ENCODE measurements at regions not wholly inside any gene's neighbourhood (a gene's known extent, or its start where the extent isn't known, plus 50 kb on each side); places are given as distances from the start of the nearest gene placed in this dataset.

DNA sequence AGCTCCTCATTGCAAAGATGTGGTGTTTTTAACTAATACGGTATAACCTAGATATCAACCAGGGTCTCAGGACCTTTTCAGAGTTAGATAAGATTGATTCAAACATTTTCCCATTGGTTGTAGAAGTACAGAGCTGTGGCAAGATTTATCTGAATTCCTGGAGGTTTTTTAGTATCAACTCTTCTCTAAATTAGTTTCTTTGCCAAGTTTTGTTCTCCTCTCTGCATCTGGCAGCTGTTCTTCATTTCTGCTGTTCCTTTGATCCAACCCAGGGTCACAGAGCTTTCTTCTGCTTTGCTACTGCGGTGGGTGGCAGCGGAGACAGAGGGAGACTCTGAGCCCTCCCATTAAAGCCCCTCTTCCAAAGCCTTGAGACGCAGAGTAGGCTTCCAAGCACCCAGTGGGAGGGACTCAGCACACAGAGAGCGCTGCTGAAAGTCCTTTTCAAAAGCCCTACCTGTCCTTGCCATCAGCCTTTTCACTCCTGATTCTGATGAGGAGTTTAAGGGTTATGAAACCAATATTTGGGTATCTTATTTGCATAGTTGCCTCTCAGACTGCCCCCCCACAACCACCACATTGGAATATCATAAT, 146.3 kb upstream of the EEPD1 start:
- peak; percentile 53 for DNase-seq (ENCODE audit: low spot score)

GRCh38 chr7:36010656-36011587, 142.1 kb upstream of the EEPD1 start:
- DNase-seq (ENCODE audit: low spot score) = no peak

DNA sequence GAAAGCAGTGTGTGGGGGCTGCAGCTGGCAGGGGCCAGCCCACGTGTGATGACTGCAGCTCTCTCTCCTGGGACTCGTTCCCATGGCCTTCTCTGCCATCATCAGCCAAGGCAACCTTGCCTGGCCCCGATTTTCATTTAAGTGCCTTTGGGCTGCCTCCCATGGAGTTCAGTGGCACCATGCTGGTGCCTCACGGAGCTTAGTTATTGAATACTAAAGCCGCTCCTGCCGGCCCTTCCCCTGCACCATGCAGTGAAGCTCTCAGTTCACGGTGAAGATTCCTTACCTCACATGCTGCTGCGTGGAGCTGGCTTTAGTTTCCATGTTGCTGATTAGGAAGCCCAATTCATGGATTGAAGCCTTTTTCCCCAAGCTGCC, 141.5 kb upstream of the EEPD1 start:
- DNase-seq (ENCODE audit: low spot score) = no peak

- no peak for DNase-seq (ENCODE audit: low spot score)
These were observed 139.6 kb upstream of the EEPD1 start for GRCh38 chr7:36013246-36014014.

- DNase-seq (ENCODE audit: low spot score) = no peak
These were observed 138.1 kb upstream of the EEPD1 start for GRCh38 chr7:36014961-36015360.

- DNase-seq (ENCODE audit: low spot score) = no peak
These were observed 137.3 kb upstream of the EEPD1 start for GRCh38 chr7:36015733-36016132.

DNA sequence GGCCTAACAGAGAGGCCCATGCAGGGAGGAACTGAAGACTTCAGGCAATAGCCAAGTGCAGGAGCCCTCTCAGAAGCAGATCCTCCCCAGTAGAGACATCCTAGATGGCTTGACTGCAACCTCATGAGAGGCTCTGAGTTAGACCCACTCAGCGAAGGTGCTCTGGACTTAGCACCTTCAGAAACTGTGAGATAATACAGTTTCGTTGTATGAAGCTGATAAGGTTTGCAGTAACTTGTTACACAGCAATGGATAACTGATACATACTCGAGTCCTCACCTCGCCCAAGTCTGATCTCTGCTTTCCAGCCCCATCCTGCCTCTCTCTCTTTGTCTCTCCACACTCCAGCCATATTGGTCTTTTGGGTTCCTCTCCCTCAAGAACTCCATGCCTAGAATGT, 136.4 kb upstream of the EEPD1 start:
- DNase-seq (ENCODE audit: low spot score) = no peak

GRCh38 chr7:36017111-36017510, 135.9 kb upstream of the EEPD1 start:
- no peak for DNase-seq (ENCODE audit: low spot score)

DNA sequence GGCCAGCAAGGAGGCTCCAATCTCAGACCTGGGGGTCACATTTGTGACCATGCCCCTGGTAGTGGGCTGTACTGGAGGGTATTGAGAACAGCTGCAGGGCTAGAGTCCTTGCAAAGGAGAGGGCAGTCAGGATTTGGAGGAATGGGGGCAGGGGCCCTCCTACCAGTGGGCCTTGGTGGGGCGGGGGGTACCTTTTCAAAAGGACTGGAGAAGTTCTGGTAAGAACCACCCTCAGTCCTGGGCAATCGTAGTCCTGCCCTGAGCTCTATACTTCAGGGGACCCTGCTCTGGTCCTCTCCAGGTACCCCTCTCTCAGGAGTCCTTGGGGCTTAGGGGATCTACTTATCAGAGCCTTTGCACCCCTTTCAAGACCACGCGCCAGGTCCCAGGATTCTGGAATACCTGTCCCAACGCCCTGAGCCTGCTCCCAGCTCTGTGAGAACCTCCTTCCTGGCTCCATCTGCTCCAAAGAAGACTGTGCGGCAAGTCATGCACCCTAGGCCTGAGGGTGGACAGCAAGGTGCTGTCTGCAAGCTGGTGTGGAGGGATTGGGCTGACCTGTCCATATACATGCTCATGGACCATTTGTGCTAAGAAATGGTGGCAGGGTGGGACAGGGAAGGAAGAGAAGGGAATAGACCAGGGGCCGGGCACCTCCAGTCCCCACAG, 134.1 kb upstream of the EEPD1 start:
- DNase-seq (ENCODE audit: low spot score) = no peak

GRCh38 chr7:36019538-36019937, 133.5 kb upstream of the EEPD1 start:
- DNase-seq (ENCODE audit: low spot score) = no peak

DNA sequence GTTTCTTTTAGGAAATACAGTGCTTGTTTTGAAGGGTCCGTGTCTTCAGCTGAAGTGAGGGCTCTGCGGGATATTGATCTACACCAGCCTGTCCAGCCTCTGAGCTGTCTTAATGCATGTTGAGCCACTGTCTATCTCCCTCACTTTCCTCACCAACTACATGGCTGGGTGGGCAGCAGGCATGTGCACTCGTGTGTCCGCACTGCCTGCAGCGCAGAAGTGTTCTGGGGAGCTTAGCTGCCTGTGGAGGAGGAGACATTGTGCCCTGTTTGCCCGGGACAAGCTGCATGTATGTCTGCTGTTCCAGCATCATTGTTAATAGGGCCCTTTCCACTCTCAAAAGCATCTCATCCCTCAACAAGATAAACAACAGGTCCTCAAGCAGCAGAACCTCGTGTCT, 133.1 kb upstream of the EEPD1 start:
- DNase-seq (ENCODE audit: low spot score) = no peak

DNA sequence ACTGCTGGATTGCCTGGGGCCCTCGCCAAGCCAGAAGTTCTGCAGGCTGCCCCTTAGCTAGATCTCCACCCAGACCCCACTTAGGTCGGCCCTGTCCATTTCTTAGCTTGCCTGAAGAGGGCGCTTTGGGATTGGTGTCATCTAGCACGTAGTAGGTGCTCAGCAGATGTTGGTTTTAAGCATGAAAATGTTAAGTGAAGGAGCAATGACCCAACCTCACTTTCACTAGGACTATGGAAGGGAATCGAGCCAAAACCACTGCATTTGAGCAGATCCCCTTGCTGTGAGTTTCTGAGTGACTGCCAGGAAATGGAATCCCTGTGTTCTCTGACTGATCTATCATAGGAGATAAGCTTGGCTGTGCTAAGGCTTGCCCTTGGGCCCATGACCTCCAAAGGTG, 131.7 kb upstream of the EEPD1 start:
- DNase-seq (ENCODE audit: low spot score) = peak; percentile 53

GRCh38 chr7:36021917-36022550, 131.0 kb upstream of the EEPD1 start:
- no peak for DNase-seq (ENCODE audit: low spot score)

- no peak for DNase-seq (ENCODE audit: low spot score)
These were observed 130.0 kb upstream of the EEPD1 start for GRCh38 chr7:36023033-36023560.

GRCh38 chr7:36025190-36025589, 127.9 kb upstream of the EEPD1 start:
- no peak for DNase-seq (ENCODE audit: low spot score)

DNA sequence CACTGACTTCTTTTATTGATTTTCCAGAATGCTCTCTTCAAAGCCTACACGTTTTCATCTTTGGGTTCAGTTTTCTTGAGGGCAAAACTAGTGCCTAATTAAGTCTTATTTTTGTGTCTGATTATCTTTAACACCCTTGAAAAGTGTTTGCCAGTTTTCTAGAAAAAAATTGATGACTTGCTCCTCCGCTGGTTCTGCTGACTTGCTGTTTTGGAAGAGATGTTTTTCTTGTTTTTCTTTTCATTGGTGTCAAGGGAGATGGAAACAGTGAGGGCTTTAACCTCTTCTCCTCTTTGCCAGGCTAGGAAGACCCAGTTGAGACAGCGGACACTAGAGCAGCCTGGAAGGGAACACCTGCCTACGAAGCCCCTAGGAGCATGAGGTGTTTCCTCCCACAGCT, 123.7 kb upstream of the EEPD1 start:
- no peak for DNase-seq (ENCODE audit: low spot score)

- DNase-seq (ENCODE audit: low spot score) = no peak
These were observed 123.1 kb upstream of the EEPD1 start for GRCh38 chr7:36029853-36030515.

- peak; percentile 61 for DNase-seq (ENCODE audit: low spot score)
These were observed 120.7 kb upstream of the EEPD1 start for GRCh38 chr7:36032361-36032818.

GRCh38 chr7:36034020-36034419, 119.0 kb upstream of the EEPD1 start:
- no peak for DNase-seq (ENCODE audit: low spot score)

DNA sequence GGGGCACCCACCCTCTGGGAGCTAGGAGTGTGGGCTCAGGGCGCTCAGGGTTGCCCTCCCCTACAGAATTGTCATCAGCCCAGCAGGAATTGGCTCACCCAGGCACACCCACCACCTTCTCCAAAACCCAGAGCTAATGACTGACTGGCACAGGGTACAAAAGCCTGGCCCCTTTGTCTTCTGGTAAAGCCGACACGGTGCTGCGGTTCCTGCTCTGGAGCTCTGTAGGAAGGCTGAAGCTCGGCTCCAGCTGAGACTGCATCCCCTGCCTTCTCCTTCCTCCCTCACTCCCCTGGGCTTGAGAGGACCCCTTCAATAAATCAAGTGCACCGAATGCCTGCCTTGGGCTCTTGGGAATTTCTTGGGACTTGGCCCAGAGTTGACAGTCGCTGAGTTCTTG, 117.9 kb upstream of the EEPD1 start:
- no peak for DNase-seq (ENCODE audit: low spot score)

- no peak for DNase-seq (ENCODE audit: low spot score)
These were observed 116.5 kb upstream of the EEPD1 start for GRCh38 chr7:36036590-36036989.
